GM12891 (cell line): ENCODE measurements at regions not wholly inside any gene's neighbourhood (a gene's known extent, or its start where the extent isn't known, plus 50 kb on each side); places are given as distances from the start of the nearest gene placed in this dataset.

ENCODE experiments used
- POLR2A ChIP-seq: IDR thresholded peaks from 2 replicates; pipeline ENCODE4 v1.6.1; 2011; ENCODE audit warnings: low read depth, low read length, control low read depth
- POLR2AphosphoS5 ChIP-seq: IDR thresholded peaks from 2 replicates; pipeline ENCODE4 v1.6.1; 2011; ENCODE audit warnings: low read depth, low read length, control low read depth
- SPI1 ChIP-seq: IDR thresholded peaks from 2 replicates; pipeline ENCODE4 v1.6.1; 2011; ENCODE audit warnings: low read depth, low read length, control low read depth

GRCh38 chr18:60880184-60880583 lies 453.0 kb upstream of the CDH20 start:
- TF ChIP-seq POLR2AphosphoS5 (no peak), SPI1 (no peak), POLR2A (no peak)
